Dendritic cell treated with granulocyte-macrophage colony-stimulating factor and Interleukin-4, amounts not matched to agents 40 ng/mL and 50 ng/mL, for 4 days (primary cell): ENCODE measurements at regions not wholly inside any gene's neighbourhood (a gene's known extent, or its start where the extent isn't known, plus 50 kb on each side); places are given as distances from the start of the nearest gene placed in this dataset.

Experiments used
- H3K27ac Mint-ChIP-seq: one replicate; pipeline ENCODE4 v1.8.0; 2022; ENCODE audit warnings: mild to moderate bottlenecking, mixed read lengths
- H3K27me3 Mint-ChIP-seq: one replicate; pipeline ENCODE4 v1.8.0; 2022; ENCODE audit warnings: mild to moderate bottlenecking, mixed read lengths
- H3K36me3 Mint-ChIP-seq: one replicate; pipeline ENCODE4 v1.8.0; 2022; ENCODE audit warnings: low read depth, mixed read lengths
- H3K4me1 Mint-ChIP-seq: one replicate; pipeline ENCODE4 v1.8.0; 2022; ENCODE audit warnings: low read depth, mixed read lengths
- H3K4me3 Mint-ChIP-seq: one replicate; pipeline ENCODE4 v1.8.0; 2022; ENCODE audit warnings: mild to moderate bottlenecking, moderate library complexity, mixed read lengths
- H3K9me3 Mint-ChIP-seq: one replicate; pipeline ENCODE4 v1.8.0; 2022; ENCODE audit warnings: mixed read lengths
- intact Hi-C: fragments of 100-400 bp; cut with micrococcal nuclease; formaldehyde crosslinking; loops from one replicate; pipeline ENCODE4 v1.15.0; 2022

- no peaks in the 10 kb centered on the region for H3K4me1 Mint-ChIP-seq
- peaks cover 3% of the 10 kb centered on the region for H3K27me3 Mint-ChIP-seq
- no peak overlapping the region for H3K27ac Mint-ChIP-seq
- intact Hi-C loops, result no loop called here
- H3K36me3 Mint-ChIP-seq, result no peaks in the 10 kb centered on the region
- H3K9me3 Mint-ChIP-seq, result peaks cover 18% of the 10 kb centered on the region
- no peak overlapping the region for H3K4me3 Mint-ChIP-seq
These were observed 230.8 kb upstream of the CST7 start for GRCh38 chr20:24718277-24718676.

GRCh38 chr20:24718696-24719095 lies 230.4 kb upstream of the CST7 start:
- intact Hi-C loops, result no loop called here
- Mint-ChIP-seq H3K9me3 (peaks cover 14% of the 10 kb centered on the region), H3K27ac (no peak overlapping the region), H3K36me3 (no peaks in the 10 kb centered on the region), H3K27me3 (peaks cover 3% of the 10 kb centered on the region), H3K4me3 (no peak overlapping the region), H3K4me1 (peaks cover 4% of the 10 kb centered on the region)

GRCh38 chr20:24720957-24721356 lies 228.1 kb upstream of the CST7 start:
- no peak overlapping the region for H3K4me3 Mint-ChIP-seq
- H3K4me1 Mint-ChIP-seq, result peaks cover 8% of the 10 kb centered on the region
- no peaks in the 10 kb centered on the region for H3K36me3 Mint-ChIP-seq
- no peaks in the 10 kb centered on the region for H3K9me3 Mint-ChIP-seq
- intact Hi-C loops, result no loop called here
- peaks cover 4% of the 10 kb centered on the region for H3K27me3 Mint-ChIP-seq
- H3K27ac Mint-ChIP-seq, result no peak overlapping the region

GRCh38 chr20:24721891-24722568 lies 227.0 kb upstream of the CST7 start:
- Mint-ChIP-seq H3K4me3 (no peak overlapping the region), H3K4me1 (peaks cover 8% of the 10 kb centered on the region), H3K27me3 (peaks cover 4% of the 10 kb centered on the region), H3K27ac (no peak overlapping the region), H3K36me3 (no peaks in the 10 kb centered on the region), H3K9me3 (no peaks in the 10 kb centered on the region)
- intact Hi-C loops, result no loop called here

GRCh38 chr20:24722586-24722985 lies 226.5 kb upstream of the CST7 start:
- Mint-ChIP-seq H3K4me3 (no peak overlapping the region), H3K27ac (no peak overlapping the region), H3K27me3 (peaks cover 4% of the 10 kb centered on the region), H3K36me3 (no peaks in the 10 kb centered on the region), H3K9me3 (no peaks in the 10 kb centered on the region), H3K4me1 (peaks cover 8% of the 10 kb centered on the region)
- intact Hi-C loops, result no loop called here

- H3K4me1 Mint-ChIP-seq, result peaks cover 8% of the 10 kb centered on the region
- intact Hi-C loops, result no loop called here
- no peaks in the 10 kb centered on the region for H3K36me3 Mint-ChIP-seq
- no peak overlapping the region for H3K27ac Mint-ChIP-seq
- H3K27me3 Mint-ChIP-seq, result peaks cover 4% of the 10 kb centered on the region
- H3K9me3 Mint-ChIP-seq, result no peaks in the 10 kb centered on the region
- no peak overlapping the region for H3K4me3 Mint-ChIP-seq
These were observed 225.9 kb upstream of the CST7 start for GRCh38 chr20:24723186-24723585.

GRCh38 chr20:24723647-24724352 lies 225.3 kb upstream of the CST7 start:
- no peak overlapping the region for H3K4me3 Mint-ChIP-seq
- intact Hi-C loops, result no loop called here
- no peaks in the 10 kb centered on the region for H3K9me3 Mint-ChIP-seq
- H3K36me3 Mint-ChIP-seq, result no peaks in the 10 kb centered on the region
- no peak overlapping the region for H3K27ac Mint-ChIP-seq
- H3K4me1 Mint-ChIP-seq, result peaks cover 8% of the 10 kb centered on the region
- H3K27me3 Mint-ChIP-seq, result peaks cover 4% of the 10 kb centered on the region

GRCh38 chr20:24724982-24725533 lies 224.0 kb upstream of the CST7 start:
- Mint-ChIP-seq H3K27ac (no peak overlapping the region), H3K27me3 (peaks cover 4% of the 10 kb centered on the region), H3K36me3 (no peaks in the 10 kb centered on the region), H3K4me3 (no peak overlapping the region), H3K4me1 (peaks cover 8% of the 10 kb centered on the region), H3K9me3 (no peaks in the 10 kb centered on the region)
- intact Hi-C loops, result no loop called here

- H3K4me3 Mint-ChIP-seq, result no peak overlapping the region
- no peaks in the 10 kb centered on the region for H3K9me3 Mint-ChIP-seq
- no peaks in the 10 kb centered on the region for H3K36me3 Mint-ChIP-seq
- no peak overlapping the region for H3K27ac Mint-ChIP-seq
- peaks cover 1% of the 10 kb centered on the region for H3K27me3 Mint-ChIP-seq
- peaks cover 8% of the 10 kb centered on the region for H3K4me1 Mint-ChIP-seq
- intact Hi-C loops, result no loop called here
These were observed 221.3 kb upstream of the CST7 start for GRCh38 chr20:24727795-24728194.

GRCh38 chr20:24729896-24730605 lies 219.0 kb upstream of the CST7 start:
- intact Hi-C loops, result no loop called here
- Mint-ChIP-seq H3K36me3 (no peaks in the 10 kb centered on the region), H3K4me1 (no peaks in the 10 kb centered on the region), H3K9me3 (no peaks in the 10 kb centered on the region), H3K4me3 (no peak overlapping the region), H3K27me3 (no peaks in the 10 kb centered on the region), H3K27ac (no peak overlapping the region)

- Mint-ChIP-seq H3K36me3 (no peaks in the 10 kb centered on the region), H3K27ac (no peak overlapping the region), H3K4me1 (no peaks in the 10 kb centered on the region), H3K9me3 (no peaks in the 10 kb centered on the region), H3K4me3 (no peak overlapping the region), H3K27me3 (no peaks in the 10 kb centered on the region)
- intact Hi-C loops, result no loop called here
These were observed 218.3 kb upstream of the CST7 start for GRCh38 chr20:24730750-24731149.

GRCh38 chr20:24731312-24731711 lies 217.8 kb upstream of the CST7 start:
- intact Hi-C loops, result no loop called here
- Mint-ChIP-seq H3K4me3 (no peak overlapping the region), H3K27ac (no peak overlapping the region), H3K4me1 (no peaks in the 10 kb centered on the region), H3K27me3 (no peaks in the 10 kb centered on the region), H3K9me3 (no peaks in the 10 kb centered on the region), H3K36me3 (no peaks in the 10 kb centered on the region)

GRCh38 chr20:24732076-24732475 lies 217.0 kb upstream of the CST7 start:
- Mint-ChIP-seq H3K27ac (no peak overlapping the region), H3K9me3 (no peaks in the 10 kb centered on the region), H3K4me3 (no peak overlapping the region), H3K27me3 (no peaks in the 10 kb centered on the region), H3K36me3 (no peaks in the 10 kb centered on the region), H3K4me1 (no peaks in the 10 kb centered on the region)
- intact Hi-C loops, result no loop called here

GRCh38 chr20:24732599-24732998 lies 216.5 kb upstream of the CST7 start:
- Mint-ChIP-seq H3K27me3 (no peaks in the 10 kb centered on the region), H3K27ac (no peak overlapping the region), H3K36me3 (no peaks in the 10 kb centered on the region), H3K4me3 (no peak overlapping the region), H3K4me1 (no peaks in the 10 kb centered on the region), H3K9me3 (no peaks in the 10 kb centered on the region)
- intact Hi-C loops, result no loop called here
